Cardiac fibroblast (primary cell): ENCODE measurements at regions not wholly inside any gene's neighbourhood (a gene's known extent, or its start where the extent isn't known, plus 50 kb on each side); places are given as distances from the start of the nearest gene placed in this dataset.

Experiments used
- DNase-seq, 2 donors: peaks; one replicate each; pipeline versions ENCODE4 v3.0.0 to v3.0.0-alpha.2; 2010; ENCODE audit warnings: low read depth in 2 of 2
- H3K4me3 ChIP-seq, 2 donors: replicated peaks in 1 of 2; 1 replicate in 1 of 2; 2 replicates in 1 of 2; pipeline ENCODE4 v1.5.1; 2011; ENCODE audit warnings: low read depth in 2 of 2, low read length in 2 of 2, mild to moderate bottlenecking in 2 of 2, moderate library complexity in 1 of 2
- CTCF ChIP-seq: IDR thresholded peaks from one replicate; pipeline ENCODE4 v1.5.1; 2011; ENCODE audit warnings: low read depth, mild to moderate bottlenecking, low read length, inconsistent platforms

GRCh38 chr4:15239866-15240265, 188.0 kb upstream of the C1QTNF7 start:
- TF ChIP-seq CTCF = no peak
- peak; percentile 64 to 74 for DNase-seq
- H3K4me3 ChIP-seq = no peak overlapping the region

GRCh38 chr4:15240764-15241163, 187.1 kb upstream of the C1QTNF7 start:
- DNase-seq = peak in 1 of 2 donors; percentile 54
- no peak for TF ChIP-seq CTCF

GRCh38 chr4:15242021-15242420, 185.8 kb upstream of the C1QTNF7 start:
- no peak for DNase-seq
- TF ChIP-seq CTCF = no peak
- H3K4me3 ChIP-seq = no peak overlapping the region

More at GRCh38 chr4:15240764-15241163, 187.1 kb upstream of the C1QTNF7 start:
- no peak overlapping the region for H3K4me3 ChIP-seq

- DNase-seq = peak; percentile 38 to 62
- TF ChIP-seq CTCF = no peak
- no peak overlapping the region for H3K4me3 ChIP-seq
Measured at GRCh38 chr4:15244354-15244753, 183.5 kb upstream of the C1QTNF7 start.

- H3K4me3 ChIP-seq = no peak overlapping the region
- no peak for TF ChIP-seq CTCF
- DNase-seq = no peak
Measured at GRCh38 chr4:15245006-15245530, 182.8 kb upstream of the C1QTNF7 start.

GRCh38 chr4:15250021-15250441, 177.8 kb upstream of the C1QTNF7 start:
- TF ChIP-seq CTCF = no peak
- peak; percentile 65 for DNase-seq
- H3K4me3 ChIP-seq = no peak overlapping the region

- DNase-seq = no peak
- no peak overlapping the region for H3K4me3 ChIP-seq
- no peak for TF ChIP-seq CTCF
Measured at GRCh38 chr4:15253349-15253748, 174.5 kb upstream of the C1QTNF7 start.
